Lung (tissue), 11 donors: ENCODE measurements at regions not wholly inside any gene's neighbourhood (a gene's known extent, or its start where the extent isn't known, plus 50 kb on each side); places are given as distances from the start of the nearest gene placed in this dataset.

Source experiments
- ATAC-seq: fragments of 200-7000 bp; cut with Tn5 transposase; one replicate; pipeline ENCODE4 v1.9.1; 2020; ENCODE audit warnings: moderate number of reproducible peaks; ENCODE audit not compliant: insufficient read depth, low FRiP score
- DNase-seq, 3 donors: peaks; one replicate each; pipeline ENCODE4 v3.0.0-alpha.2; 2013 to 2017
- H3K27ac ChIP-seq, 2 donors: one replicate each; pipeline ENCODE4 v1.5.1; 2013; ENCODE audit warnings: mild to moderate bottlenecking in 2 of 2, moderate library complexity in 2 of 2, control low read depth in 1 of 2, inconsistent platforms in 1 of 2, low read depth in 1 of 2, low read length in 1 of 2
- H3K27me3 ChIP-seq, 3 donors: one replicate each; pipeline ENCODE4 v1.5.1; 2013; ENCODE audit warnings: low read length in 2 of 3; ENCODE audit not compliant: control insufficient read depth in 3 of 3, insufficient read depth in 3 of 3
- H3K36me3 ChIP-seq, 4 donors: one replicate each; pipeline ENCODE4 v1.5.1; 2013; ENCODE audit warnings: low read length in 4 of 4, mild to moderate bottlenecking in 1 of 4, moderate library complexity in 1 of 4; ENCODE audit not compliant: control insufficient read depth in 4 of 4, insufficient read depth in 4 of 4
- H3K4me1 ChIP-seq, 5 donors: one replicate each; pipeline ENCODE4 v1.5.1; 2013; ENCODE audit warnings: low read length in 5 of 5, mild to moderate bottlenecking in 2 of 5, moderate library complexity in 1 of 5; ENCODE audit not compliant: control insufficient read depth in 5 of 5, insufficient read depth in 5 of 5
- H3K4me3 ChIP-seq: one replicate; pipeline ENCODE4 v1.5.1; 2013; ENCODE audit warnings: mild to moderate bottlenecking, control low read depth, moderate library complexity
- H3K9ac ChIP-seq, 2 donors: one replicate each; pipeline ENCODE4 v1.5.1; 2013; ENCODE audit warnings: low read length in 2 of 2, control low read depth in 1 of 2; ENCODE audit not compliant: insufficient read depth in 1 of 2
- H3K9me3 ChIP-seq, 4 donors: one replicate each; pipeline ENCODE4 v1.5.1; 2013; ENCODE audit warnings: low read length in 3 of 4, mild to moderate bottlenecking in 1 of 4, moderate library complexity in 1 of 4; ENCODE audit not compliant: control insufficient read depth in 4 of 4, insufficient read depth in 3 of 4
- WGBS, 2 donors: extraction: QIAGEN DNeasy Blood & Tissue Kit; methylation state at CpG; one replicate each; pipeline ENCODE4 v1.1.7; 2013; 5-methylcytosine and 5-hydroxymethylcytosine counted together
- TF ChIP-seq, protein P1 (sequence below): IDR thresholded peaks from 2 replicates; pipeline ENCODE4 v1.5.1; 2012; ENCODE audit warnings: mild to moderate bottlenecking; ENCODE audit errors: control extremely low read depth, extremely low read depth
- donor health status: control.
- donor health status: control.
- donor health status: Bipolar disorder and iron deficiency.
- donor health status: healthy.
- donor health status: DM: yes; HTN: yes; CAD: no.

DNA sequence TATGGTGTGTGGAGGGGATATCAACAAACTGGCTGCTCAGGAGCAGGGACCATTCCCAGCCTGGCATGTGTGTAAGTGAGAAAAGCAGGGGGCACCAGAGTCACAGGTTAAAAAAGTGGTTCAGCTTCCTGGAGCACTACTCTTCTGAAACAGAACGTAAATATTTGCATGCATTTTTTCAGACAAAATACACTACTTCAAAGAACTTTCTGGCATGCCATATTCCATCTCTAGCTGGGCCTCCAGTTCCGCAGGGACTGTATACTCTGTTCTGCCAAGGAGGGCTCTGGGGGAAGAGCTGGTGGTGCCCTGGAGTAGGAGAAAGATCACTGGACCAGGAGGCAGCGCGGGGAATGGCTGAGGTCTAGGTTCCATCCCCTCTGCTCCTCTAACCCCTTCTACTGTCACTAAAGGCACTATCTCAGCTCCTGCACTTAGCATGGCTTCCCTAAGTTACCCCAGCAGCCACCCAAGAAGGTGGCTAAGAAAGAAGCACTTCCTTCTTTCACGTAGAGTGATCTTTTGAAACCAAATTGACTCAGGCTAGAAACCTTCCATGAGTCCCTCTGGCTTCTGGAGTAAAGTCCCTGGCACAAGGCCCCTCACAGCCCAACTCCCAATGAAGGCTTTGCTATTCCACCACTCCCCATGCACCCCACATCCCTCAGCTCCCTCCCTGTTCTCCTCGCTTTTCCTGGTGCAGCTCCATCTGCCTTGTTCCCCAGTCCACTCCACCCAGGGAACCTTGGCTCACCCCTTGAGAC is 57.6 kb upstream of the CABLES1 start:
- H3K4me1 ChIP-seq = peaks cover 0 to 10% (median 4%) of the 10 kb centered on the region in 5 donors
- H3K27me3 ChIP-seq = no peaks in the 10 kb centered on the region
- H3K27ac ChIP-seq = no peak overlapping the region
- DNase-seq (peak; percentile 52 to 76 (median 54)), ATAC-seq (peak; percentile 66)
- H3K9ac ChIP-seq = no peak overlapping the region
- H3K36me3 ChIP-seq = no peaks in the 10 kb centered on the region
- no peaks in the 10 kb centered on the region for H3K9me3 ChIP-seq
- TF ChIP-seq, protein P1, sequence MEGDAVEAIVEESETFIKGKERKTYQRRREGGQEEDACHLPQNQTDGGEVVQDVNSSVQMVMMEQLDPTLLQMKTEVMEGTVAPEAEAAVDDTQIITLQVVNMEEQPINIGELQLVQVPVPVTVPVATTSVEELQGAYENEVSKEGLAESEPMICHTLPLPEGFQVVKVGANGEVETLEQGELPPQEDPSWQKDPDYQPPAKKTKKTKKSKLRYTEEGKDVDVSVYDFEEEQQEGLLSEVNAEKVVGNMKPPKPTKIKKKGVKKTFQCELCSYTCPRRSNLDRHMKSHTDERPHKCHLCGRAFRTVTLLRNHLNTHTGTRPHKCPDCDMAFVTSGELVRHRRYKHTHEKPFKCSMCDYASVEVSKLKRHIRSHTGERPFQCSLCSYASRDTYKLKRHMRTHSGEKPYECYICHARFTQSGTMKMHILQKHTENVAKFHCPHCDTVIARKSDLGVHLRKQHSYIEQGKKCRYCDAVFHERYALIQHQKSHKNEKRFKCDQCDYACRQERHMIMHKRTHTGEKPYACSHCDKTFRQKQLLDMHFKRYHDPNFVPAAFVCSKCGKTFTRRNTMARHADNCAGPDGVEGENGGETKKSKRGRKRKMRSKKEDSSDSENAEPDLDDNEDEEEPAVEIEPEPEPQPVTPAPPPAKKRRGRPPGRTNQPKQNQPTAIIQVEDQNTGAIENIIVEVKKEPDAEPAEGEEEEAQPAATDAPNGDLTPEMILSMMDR = no peak
- H3K4me3 ChIP-seq = no peak overlapping the region
- 66 to 76% methylated on average over 6 of the region's 6 CpGs for WGBS, 2 donors

DNA sequence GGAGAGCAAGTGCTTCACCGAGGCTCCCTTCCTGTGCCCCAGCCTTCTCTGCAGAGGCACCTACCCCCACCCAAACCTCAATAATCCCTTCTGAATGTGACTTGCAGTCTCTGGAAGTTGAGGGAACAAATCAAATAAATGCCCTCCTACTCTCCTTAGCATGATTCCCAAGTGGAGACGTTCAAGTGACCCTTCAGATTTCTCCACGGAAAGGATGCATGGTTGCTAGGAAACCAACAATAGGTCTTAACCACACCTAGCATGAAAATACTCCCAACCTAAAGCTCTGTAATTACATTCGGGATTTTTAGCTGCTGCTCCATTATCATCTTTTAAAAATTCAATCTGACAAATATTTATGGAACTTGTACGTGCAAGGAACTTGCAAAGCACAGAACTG is 50.2 kb upstream of the CABLES1 start:
- peak in 1 of 3 donors; percentile 25 for DNase-seq
- Histone ChIP-seq H3K27me3 (no peaks in the 10 kb centered on the region), H3K9me3 (no peaks in the 10 kb centered on the region), H3K4me1 (no peaks in the 10 kb centered on the region), H3K27ac (no peak overlapping the region), H3K4me3 (no peak overlapping the region), H3K36me3 (no peaks in the 10 kb centered on the region), H3K9ac (no peak overlapping the region)
- TF ChIP-seq, protein P1 = no peak
- WGBS, 2 donors = 56 to 75% methylated on average over 5 of the region's 5 CpGs
- no peak for ATAC-seq
